Eye (tissue), 1 donor: ENCODE measurements at regions not wholly inside any gene's neighbourhood (a gene's known extent, or its start where the extent isn't known, plus 50 kb on each side); places are given as distances from the start of the nearest gene placed in this dataset.

Experiments
- DNase-seq: peaks from one replicate; pipeline ENCODE4 v3.0.0-alpha.2; 2015

- DNase-seq, result no peak
Observed at GRCh38 chr1:29524285-29525065, 288.2 kb downstream of the PTPRU start.

- DNase-seq, result no peak
Observed at GRCh38 chr1:29523576-29523975, 287.3 kb downstream of the PTPRU start.

DNA sequence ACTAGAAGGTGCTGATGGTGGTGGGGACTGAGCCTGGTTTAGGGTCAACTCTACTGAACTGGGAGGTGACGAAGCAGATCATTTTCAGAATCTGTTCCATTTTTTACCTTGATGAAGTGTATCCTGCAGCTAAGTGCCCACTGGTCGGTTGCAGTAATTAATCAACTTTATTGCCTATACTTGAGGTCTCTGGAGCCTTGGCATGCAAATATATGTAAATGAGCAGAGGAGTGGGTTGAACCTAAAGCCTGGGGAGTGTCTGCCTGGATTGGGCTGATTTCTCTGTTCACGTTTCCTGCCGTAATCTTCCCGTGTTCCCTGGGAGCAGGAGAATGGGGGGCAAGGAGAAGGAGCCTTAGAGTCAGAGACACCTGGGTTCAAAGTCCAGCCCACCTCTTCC is 286.8 kb downstream of the PTPRU start:
- DNase-seq, result no peak

DNA sequence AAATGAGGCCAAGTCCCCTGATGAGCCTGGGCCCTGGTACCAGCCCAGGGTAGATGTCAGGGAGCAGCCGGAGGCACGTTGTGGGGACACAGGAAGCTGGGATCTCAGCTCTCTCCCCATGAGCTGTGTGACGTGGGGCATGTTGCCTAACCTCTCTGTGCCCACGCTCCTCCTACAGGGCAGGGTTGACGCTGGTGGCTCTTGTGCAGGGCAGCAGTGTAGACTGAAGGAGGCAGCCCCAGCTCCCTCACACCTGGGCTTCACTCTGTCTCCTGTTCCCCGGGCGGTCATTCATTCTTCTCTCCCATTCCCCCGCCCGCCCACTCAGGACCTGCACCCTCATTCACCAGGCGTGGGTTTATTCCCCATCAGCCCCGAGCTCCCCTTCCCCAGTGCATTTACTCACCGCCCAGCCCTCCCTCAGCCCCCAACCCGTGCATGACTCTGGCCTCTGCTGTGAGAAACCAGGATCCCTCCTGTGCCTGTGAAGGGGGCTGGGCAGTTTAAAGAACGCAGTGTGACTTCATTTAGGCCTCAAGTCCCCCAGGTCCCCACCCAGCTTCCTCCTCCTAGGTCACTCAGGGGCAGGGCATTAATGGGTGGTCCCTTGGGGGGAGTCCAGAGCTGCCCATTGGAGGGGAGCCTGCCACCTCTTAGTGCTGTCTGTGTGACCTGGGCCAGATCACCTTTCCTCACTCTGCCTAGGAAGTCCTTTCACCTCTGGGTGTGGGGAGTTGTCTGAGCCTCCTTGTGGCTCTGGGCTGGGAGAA is 285.7 kb downstream of the PTPRU start:
- no peak for DNase-seq

DNA sequence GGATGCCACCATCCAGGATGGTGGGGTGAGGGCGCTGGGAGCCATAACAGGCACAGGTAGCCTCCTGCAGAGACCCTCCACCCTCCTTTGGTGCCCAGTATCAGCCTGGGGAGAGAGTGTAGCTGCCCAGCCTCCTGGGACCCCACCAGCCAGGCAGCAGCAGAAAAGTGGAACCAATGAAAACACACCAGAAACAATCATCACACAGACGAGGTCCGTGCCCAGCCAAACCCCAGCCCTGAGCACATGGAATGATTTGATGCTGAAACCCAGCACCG is 285.1 kb downstream of the PTPRU start:
- DNase-seq, result no peak

- DNase-seq, result peak; percentile 30
Observed at GRCh38 chr1:29520571-29521437, 284.5 kb downstream of the PTPRU start.

GRCh38 chr1:29519788-29520110 is 283.4 kb downstream of the PTPRU start:
- peak; percentile 78 for DNase-seq

GRCh38 chr1:29519108-29519787 is 282.9 kb downstream of the PTPRU start:
- no peak for DNase-seq

GRCh38 chr1:29518183-29518835 is 282.0 kb downstream of the PTPRU start:
- DNase-seq, result no peak

GRCh38 chr1:29517251-29518086 is 281.1 kb downstream of the PTPRU start:
- DNase-seq, result no peak

DNA sequence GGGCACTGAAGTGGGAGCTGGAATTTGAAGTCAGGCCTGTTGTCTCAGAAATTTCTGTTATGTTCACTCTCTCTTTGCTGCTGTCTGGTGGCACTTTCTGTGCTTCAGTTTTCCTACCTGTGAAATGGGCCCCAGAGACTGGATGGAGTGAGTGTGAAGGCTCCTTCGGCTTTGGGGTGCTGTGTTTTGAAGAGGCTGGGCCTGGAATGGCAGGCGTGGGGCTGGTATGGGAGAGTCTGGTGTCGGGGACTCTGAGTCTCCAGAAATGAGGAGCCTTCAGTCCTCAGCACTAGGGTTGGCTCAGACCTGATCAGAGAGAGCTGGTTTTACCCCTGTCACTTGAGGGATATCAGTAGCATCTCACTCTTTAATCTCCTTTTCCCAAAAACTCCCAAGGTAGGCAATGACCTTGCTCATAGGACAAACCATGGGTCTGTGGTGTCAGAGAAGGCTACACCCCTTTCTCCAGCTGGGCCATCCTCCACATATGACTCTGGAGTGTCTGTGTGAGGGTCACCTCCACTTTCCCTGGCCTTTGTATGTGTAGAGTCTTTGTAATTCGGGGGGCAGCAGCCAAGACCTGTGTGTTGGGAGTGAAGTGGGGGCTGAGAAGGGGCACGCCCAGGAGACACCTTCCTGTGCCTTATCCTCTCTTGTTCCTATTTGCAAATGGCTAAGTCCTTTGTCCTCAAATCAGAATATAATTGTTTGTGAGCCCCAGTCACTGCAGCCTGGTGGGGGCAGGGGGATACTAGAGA is 279.9 kb downstream of the PTPRU start:
- DNase-seq, result no peak

- DNase-seq, result no peak
Observed at GRCh38 chr1:29515170-29515955, 279.0 kb downstream of the PTPRU start.

GRCh38 chr1:29514361-29515169 is 278.2 kb downstream of the PTPRU start:
- DNase-seq, result no peak

- peak; percentile 67 for DNase-seq
Observed at GRCh38 chr1:29513357-29513756, 277.0 kb downstream of the PTPRU start.

DNA sequence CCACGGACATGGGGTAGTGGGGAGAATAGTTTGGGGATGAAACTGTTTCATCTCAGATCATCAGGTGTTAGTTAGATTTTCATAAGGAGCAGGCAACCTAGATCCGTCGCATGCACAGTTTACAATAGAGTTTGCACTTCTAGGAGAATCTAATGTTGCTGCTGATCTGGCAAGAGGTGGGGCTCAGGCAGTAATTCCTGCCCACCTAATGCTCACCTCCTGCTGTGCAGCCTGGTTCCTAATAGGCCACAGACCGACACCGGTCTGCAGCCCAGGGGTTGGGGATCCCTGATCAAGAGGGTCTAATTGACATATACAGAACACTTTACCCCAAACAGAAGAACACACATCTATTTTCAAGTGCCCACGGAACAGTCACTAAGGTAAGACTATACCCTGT is 275.1 kb downstream of the PTPRU start:
- DNase-seq, result no peak

DNA sequence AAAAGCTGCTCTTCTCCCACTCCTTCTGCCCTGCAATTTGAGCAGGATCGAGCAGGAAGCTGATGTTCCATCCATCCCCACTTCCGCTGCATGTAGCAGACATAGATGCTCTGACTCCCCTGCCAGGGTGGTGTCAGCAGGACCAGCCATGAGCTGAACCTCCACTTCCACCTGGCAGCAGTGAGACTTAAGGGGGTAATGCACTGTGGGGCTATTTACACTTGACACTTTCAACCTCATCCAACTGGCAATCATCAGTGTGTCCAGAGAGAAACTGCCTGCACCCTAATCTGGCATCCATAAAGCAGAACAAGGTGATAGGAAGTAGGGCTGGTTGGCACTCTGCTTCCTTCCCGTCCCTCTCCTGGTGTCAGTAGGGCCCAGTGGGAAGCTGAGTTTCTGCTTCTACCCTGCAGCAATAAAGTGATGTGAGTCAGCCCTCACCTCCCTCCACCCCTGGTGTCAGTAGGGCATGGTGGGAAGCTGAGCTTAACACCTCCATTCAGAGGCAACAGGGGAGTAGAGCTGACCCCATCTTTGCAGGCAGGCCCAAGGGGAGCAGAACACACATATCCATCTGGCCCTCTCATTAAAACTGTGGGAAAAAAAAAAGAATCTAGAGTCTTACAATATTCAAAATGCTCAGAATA is 272.3 kb downstream of the PTPRU start:
- DNase-seq, result no peak

- peak; percentile 21 for DNase-seq
Observed at GRCh38 chr1:29506678-29507225, 270.4 kb downstream of the PTPRU start.

DNA sequence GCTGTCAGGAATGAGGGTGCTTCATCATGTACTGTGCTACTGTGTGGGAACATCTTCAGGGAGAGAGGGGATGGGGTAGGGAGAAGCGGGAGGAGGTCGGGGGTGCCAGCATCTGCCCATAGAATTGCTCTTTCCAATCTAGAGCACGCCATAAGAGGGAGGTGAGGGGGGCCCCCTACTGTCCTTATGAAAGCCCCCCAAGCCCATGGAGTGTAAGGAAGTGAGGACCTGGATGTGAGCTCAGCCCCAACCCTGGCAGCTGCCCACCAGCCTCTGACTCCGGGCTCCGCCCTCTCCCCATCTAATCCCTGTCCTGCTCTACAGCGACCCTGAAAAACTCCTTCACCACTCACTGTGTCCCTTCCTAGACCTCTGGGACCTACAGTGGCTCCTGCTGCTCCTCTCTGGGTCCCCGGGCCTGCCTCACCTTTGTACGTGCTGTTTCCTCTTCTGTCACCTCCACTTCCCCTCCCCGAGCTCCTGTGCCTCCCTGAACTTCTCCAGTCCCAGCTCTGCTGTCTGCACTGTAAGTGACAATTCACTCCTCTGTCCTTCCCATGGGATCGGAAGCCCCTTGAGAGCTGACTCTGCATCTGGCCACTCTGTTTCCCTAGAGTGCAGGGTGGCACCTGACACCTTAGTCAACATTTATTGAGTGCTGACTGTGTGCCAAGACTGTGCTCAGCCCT is 269.4 kb downstream of the PTPRU start:
- DNase-seq, result no peak
